Mesendoderm (in vitro differentiated cells): ENCODE measurements at regions not wholly inside any gene's neighbourhood (a gene's known extent, or its start where the extent isn't known, plus 50 kb on each side); places are given as distances from the start of the nearest gene placed in this dataset.
A peak's percentile ranks its signal among the peaks of the same experiment; 100 is the strongest.

ENCODE experiments used
- DNase-seq: peaks from one replicate; pipeline ENCODE4 v3.0.0; 2013
- H2AK5ac ChIP-seq: 2 replicates; pipeline ENCODE4 v1.6.1; 2013; ENCODE audit warnings: low read length, inconsistent platforms
- H2BK120ac ChIP-seq: 2 replicates; pipeline ENCODE4 v1.6.1; 2013; ENCODE audit warnings: low read depth, mild to moderate bottlenecking, low read length, moderate library complexity, mixed read lengths
- H2BK15ac ChIP-seq: replicated peaks from 2 replicates; pipeline ENCODE4 v1.6.1; 2013; ENCODE audit warnings: low read depth, mild to moderate bottlenecking, moderate library complexity
- H2BK5ac ChIP-seq: 2 replicates; pipeline ENCODE4 v1.6.1; 2013; ENCODE audit warnings: low read length, inconsistent platforms
- H3K18ac ChIP-seq: 2 replicates; pipeline ENCODE4 v1.6.1; 2013; ENCODE audit warnings: mild to moderate bottlenecking, low read length, mixed read lengths
- H3K23ac ChIP-seq: one replicate; pipeline ENCODE4 v1.6.1; 2013; ENCODE audit warnings: low read length
- H3K27ac ChIP-seq: 2 replicates; pipeline ENCODE4 v1.5.1; 2013; ENCODE audit warnings: low read depth, mild to moderate bottlenecking, inconsistent platforms, low read length, moderate library complexity
- H3K27me3 ChIP-seq: 2 replicates; pipeline ENCODE4 v1.6.1; 2013; ENCODE audit warnings: low read length, control low read depth, mild to moderate bottlenecking, inconsistent platforms; ENCODE audit not compliant: insufficient read depth, poor library complexity
- H3K36me3 ChIP-seq: 2 replicates; pipeline ENCODE4 v1.6.1; 2013; ENCODE audit warnings: low read length, inconsistent platforms; ENCODE audit not compliant: control insufficient read depth, insufficient read depth
- H3K4ac ChIP-seq: one replicate; pipeline ENCODE4 v1.6.1; 2013; ENCODE audit warnings: low read depth, mild to moderate bottlenecking, low read length, moderate library complexity
- H3K4me1 ChIP-seq: 2 replicates; pipeline ENCODE4 v1.6.1; 2013; ENCODE audit warnings: low read depth, low read length, inconsistent platforms; ENCODE audit not compliant: control insufficient read depth
- H3K4me2 ChIP-seq: 2 replicates; pipeline ENCODE4 v1.6.1; 2013; ENCODE audit warnings: low read length
- H3K4me3 ChIP-seq: 2 replicates; pipeline ENCODE4 v1.5.1; 2013; ENCODE audit warnings: mild to moderate bottlenecking, low read length
- H3K56ac ChIP-seq: one replicate; pipeline ENCODE4 v1.6.1; 2013; ENCODE audit warnings: low read length
- H3K79me1 ChIP-seq: 2 replicates; pipeline ENCODE4 v1.6.1; 2013; ENCODE audit warnings: low read length, inconsistent platforms
- H3K79me2 ChIP-seq: 2 replicates; pipeline ENCODE4 v1.6.1; 2013; ENCODE audit warnings: mild to moderate bottlenecking, low read length; ENCODE audit not compliant: control insufficient read depth, insufficient read depth
- H3K9ac ChIP-seq: 2 replicates; pipeline ENCODE4 v1.6.1; 2013; ENCODE audit warnings: low read length, inconsistent platforms
- H4K5ac ChIP-seq: one replicate; pipeline ENCODE4 v1.6.1; 2013; ENCODE audit warnings: low read length
- H4K8ac ChIP-seq: one replicate; pipeline ENCODE4 v1.6.1; 2013; ENCODE audit warnings: low read depth, mild to moderate bottlenecking, control low read depth, low read length, moderate library complexity
- WGBS: extraction: QIAGEN DNeasy Blood & Tissue Kit; methylation state at CpG from one replicate; pipeline ENCODE4 v1.1.7; 2013; ENCODE audit warnings: low lambda C conversion rate, missing lambda C conversion rate; ENCODE audit not compliant: insufficient coverage; ENCODE audit errors: extremely low coverage; 5-methylcytosine and 5-hydroxymethylcytosine counted together

DNA sequence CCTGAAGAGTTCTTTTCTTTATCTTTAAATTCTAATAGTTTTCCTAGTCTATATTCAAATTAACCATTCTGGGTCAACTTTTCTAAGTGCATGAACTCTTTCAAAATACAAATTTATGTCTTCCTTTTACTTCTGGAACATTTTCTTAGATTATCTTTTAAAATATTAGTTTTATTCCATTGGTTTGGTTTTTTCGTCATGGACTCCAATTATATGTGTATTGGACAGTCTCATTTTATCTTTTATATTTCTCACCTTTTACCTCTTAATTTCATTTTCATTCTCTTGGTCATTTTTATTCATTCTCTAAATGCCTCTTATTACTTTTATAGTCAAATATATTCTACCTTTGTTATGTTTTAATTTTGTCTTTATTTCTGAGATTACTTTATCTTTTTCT is 356.7 kb upstream of the MMS22L start:
- no peak overlapping the region for H3K23ac ChIP-seq
- no peak overlapping the region for H3K4me3 ChIP-seq
- H2BK15ac ChIP-seq, result no peak overlapping the region
- H3K18ac ChIP-seq, result no peak overlapping the region
- DNase-seq, result no peak
- no peaks in the 10 kb centered on the region for H3K4me1 ChIP-seq
- no peak overlapping the region for H2BK120ac ChIP-seq
- H2AK5ac ChIP-seq, result no peak overlapping the region
- no peak overlapping the region for H3K4ac ChIP-seq
- no peak overlapping the region for H3K4me2 ChIP-seq
- no peaks in the 10 kb centered on the region for H3K36me3 ChIP-seq
- WGBS, result no CpG with 5 or more reads among the region's 1 CpG
- H3K79me2 ChIP-seq, result no peaks in the 10 kb centered on the region
- no peak overlapping the region for H3K56ac ChIP-seq
- no peak overlapping the region for H3K27ac ChIP-seq
- no peak overlapping the region for H3K9ac ChIP-seq
- no peak overlapping the region for H4K5ac ChIP-seq
- no peak overlapping the region for H2BK5ac ChIP-seq
- H3K27me3 ChIP-seq, result no peaks in the 10 kb centered on the region
- H3K79me1 ChIP-seq, result no peaks in the 10 kb centered on the region
- no peak overlapping the region for H4K8ac ChIP-seq

DNA sequence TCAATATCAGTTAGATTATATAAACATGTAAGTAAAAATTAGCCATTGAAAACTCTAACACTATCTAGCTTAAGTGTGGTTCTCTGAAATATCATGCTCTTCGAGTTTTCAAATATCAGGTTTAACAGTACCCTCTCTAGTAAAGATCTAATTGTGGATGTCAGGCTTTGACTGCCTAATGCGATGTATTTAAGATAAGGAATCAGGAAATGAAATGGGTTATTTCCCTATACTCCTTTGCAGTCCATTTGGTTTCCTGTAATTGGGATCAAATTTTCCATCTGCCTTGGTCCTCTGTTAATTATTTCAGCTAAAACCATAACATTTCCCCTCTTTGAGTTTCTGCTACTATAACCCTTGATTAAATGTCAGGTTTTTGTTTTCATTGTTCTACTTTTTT is 361.3 kb upstream of the MMS22L start:
- WGBS, result no CpG with 5 or more reads among the region's 2 CpGs
- no peak for DNase-seq

DNA sequence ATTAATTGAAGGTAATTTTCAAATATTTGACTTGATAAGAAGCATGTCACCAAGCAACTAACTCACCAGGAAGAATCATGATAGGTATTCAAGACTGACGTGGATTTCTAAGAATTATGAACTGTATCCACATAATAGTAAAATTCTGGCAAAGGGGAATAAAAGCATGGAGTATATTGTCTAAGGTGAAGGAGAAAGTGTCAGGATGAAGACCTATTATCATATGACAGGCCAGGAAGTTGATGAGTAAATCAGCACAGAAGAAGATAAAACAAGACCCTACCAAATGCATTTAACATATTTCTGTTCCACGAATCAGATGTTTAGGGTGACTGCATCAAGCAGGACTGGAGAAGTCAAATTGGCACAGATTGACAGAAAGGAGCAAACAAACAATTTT is 362.7 kb upstream of the MMS22L start:
- Histone ChIP-seq H3K79me2 (no peaks in the 10 kb centered on the region), H4K5ac (no peak overlapping the region), H3K9ac (no peak overlapping the region), H3K56ac (no peak overlapping the region), H2BK15ac (no peak overlapping the region), H2BK5ac (no peak overlapping the region), H2AK5ac (no peak overlapping the region), H3K4me3 (no peak overlapping the region), H3K18ac (no peak overlapping the region), H3K79me1 (no peaks in the 10 kb centered on the region), H3K23ac (no peak overlapping the region), H3K27me3 (no peaks in the 10 kb centered on the region), H3K36me3 (no peaks in the 10 kb centered on the region), H3K4me1 (no peaks in the 10 kb centered on the region), H3K4ac (no peak overlapping the region), H3K27ac (no peak overlapping the region), H2BK120ac (no peak overlapping the region), H3K4me2 (no peak overlapping the region), H4K8ac (no peak overlapping the region)
- no CpG with 5 or more reads among the region's 2 CpGs for WGBS
- DNase-seq, result no peak

More for the DNA sequence above, 361.3 kb upstream of the MMS22L start:
- Histone ChIP-seq H3K36me3 (no peaks in the 10 kb centered on the region), H3K56ac (no peak overlapping the region), H4K5ac (no peak overlapping the region), H3K79me2 (no peaks in the 10 kb centered on the region), H2AK5ac (no peak overlapping the region), H3K23ac (no peak overlapping the region), H3K9ac (no peak overlapping the region), H2BK120ac (no peak overlapping the region), H4K8ac (no peak overlapping the region), H2BK5ac (no peak overlapping the region), H3K4ac (no peak overlapping the region), H3K79me1 (no peaks in the 10 kb centered on the region), H3K4me3 (no peak overlapping the region), H3K27ac (no peak overlapping the region), H3K4me1 (no peaks in the 10 kb centered on the region), H2BK15ac (no peak overlapping the region), H3K18ac (no peak overlapping the region), H3K27me3 (no peaks in the 10 kb centered on the region), H3K4me2 (no peak overlapping the region)

DNA sequence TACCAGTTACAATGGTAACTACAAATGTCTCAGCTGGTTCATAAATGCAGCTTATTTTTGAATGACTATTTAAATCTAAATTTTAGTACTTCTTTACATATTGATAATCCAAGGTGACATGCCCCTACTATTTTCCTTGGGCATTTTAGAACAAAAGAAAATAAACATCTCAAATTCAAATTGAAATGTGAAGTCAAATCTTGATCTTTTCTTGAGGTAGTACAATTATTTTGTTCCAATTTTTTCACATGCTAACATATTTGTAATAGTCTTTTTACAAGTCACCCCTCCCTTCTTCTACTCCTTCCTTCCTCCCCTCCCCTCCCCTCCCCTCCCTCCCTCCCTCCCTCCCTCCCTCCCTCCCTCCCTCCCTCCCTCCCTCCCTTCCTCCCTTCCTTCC is 370.1 kb upstream of the MMS22L start:
- no peak overlapping the region for H4K8ac ChIP-seq
- H4K5ac ChIP-seq, result no peak overlapping the region
- no peak overlapping the region for H3K27ac ChIP-seq
- DNase-seq, result no peak
- no peak overlapping the region for H2AK5ac ChIP-seq
- no peak overlapping the region for H3K18ac ChIP-seq
- no peak overlapping the region for H3K23ac ChIP-seq
- H3K9ac ChIP-seq, result no peak overlapping the region
- no peak overlapping the region for H2BK15ac ChIP-seq
- no peaks in the 10 kb centered on the region for H3K27me3 ChIP-seq
- no peak overlapping the region for H3K56ac ChIP-seq
- no peaks in the 10 kb centered on the region for H3K4me1 ChIP-seq
- H2BK5ac ChIP-seq, result no peak overlapping the region
- no peak overlapping the region for H3K4ac ChIP-seq
- H2BK120ac ChIP-seq, result no peak overlapping the region
- no peaks in the 10 kb centered on the region for H3K79me2 ChIP-seq
- no peak overlapping the region for H3K4me3 ChIP-seq
- no peaks in the 10 kb centered on the region for H3K36me3 ChIP-seq
- H3K79me1 ChIP-seq, result no peaks in the 10 kb centered on the region
- H3K4me2 ChIP-seq, result no peak overlapping the region

DNA sequence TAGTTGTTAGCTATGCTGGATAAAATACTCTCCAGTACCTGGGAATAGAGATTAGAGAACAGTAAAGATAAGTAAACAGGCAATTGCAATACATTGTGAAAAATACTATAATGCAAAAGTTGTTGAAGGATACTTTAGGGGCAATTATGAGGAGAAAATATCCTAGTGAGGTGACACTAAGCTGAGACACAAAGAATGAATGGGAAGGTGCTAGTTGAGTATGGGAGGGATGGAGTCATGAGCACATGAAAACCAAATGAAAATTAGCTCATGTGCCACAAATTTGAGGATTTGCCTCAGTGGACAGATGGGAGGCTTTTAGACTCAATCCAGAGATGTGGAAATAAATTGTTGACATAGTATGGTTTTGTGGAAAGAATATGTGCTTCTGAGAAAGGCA is 370.5 kb upstream of the MMS22L start:
- Histone ChIP-seq H4K5ac (no peak overlapping the region), H3K18ac (no peak overlapping the region), H2BK5ac (no peak overlapping the region), H4K8ac (no peak overlapping the region), H3K9ac (no peak overlapping the region), H3K79me1 (no peaks in the 10 kb centered on the region), H3K23ac (no peak overlapping the region), H3K36me3 (no peaks in the 10 kb centered on the region), H2BK120ac (no peak overlapping the region), H3K4me2 (no peak overlapping the region), H3K4ac (no peak overlapping the region), H3K4me1 (no peaks in the 10 kb centered on the region), H2BK15ac (no peak overlapping the region), H3K4me3 (no peak overlapping the region), H3K56ac (no peak overlapping the region), H3K27ac (no peak overlapping the region), H3K79me2 (no peaks in the 10 kb centered on the region), H3K27me3 (no peaks in the 10 kb centered on the region), H2AK5ac (no peak overlapping the region)
- DNase-seq, result no peak

DNA sequence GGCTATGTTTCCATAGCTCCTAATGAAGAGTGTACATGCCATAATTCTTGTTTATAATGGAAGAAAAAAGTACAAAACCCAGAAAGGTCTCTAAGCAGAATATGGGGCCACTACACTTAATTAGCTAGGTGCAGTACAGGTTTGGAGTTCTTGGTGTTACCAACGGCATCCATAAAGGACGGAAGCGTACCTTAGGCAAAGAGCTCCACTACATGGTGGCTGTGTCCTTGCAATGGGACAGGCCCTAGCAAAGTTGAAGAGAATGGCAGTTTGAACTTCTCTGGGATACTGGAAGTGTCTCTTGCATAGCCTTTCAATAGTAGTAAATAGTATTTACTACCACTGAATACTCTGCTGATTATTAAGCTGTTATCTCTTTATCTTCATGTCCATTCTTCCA is 371.7 kb upstream of the MMS22L start:
- Histone ChIP-seq H2BK15ac (no peak overlapping the region), H4K8ac (no peak overlapping the region), H3K4ac (no peak overlapping the region), H3K79me2 (no peaks in the 10 kb centered on the region), H2BK5ac (no peak overlapping the region), H2BK120ac (no peak overlapping the region), H3K27ac (no peak overlapping the region), H4K5ac (no peak overlapping the region), H3K4me3 (no peak overlapping the region), H3K27me3 (no peaks in the 10 kb centered on the region), H3K56ac (no peak overlapping the region), H3K36me3 (no peaks in the 10 kb centered on the region), H3K4me1 (no peaks in the 10 kb centered on the region), H2AK5ac (no peak overlapping the region), H3K18ac (no peak overlapping the region), H3K9ac (no peak overlapping the region), H3K23ac (no peak overlapping the region), H3K4me2 (no peak overlapping the region), H3K79me1 (no peaks in the 10 kb centered on the region)
- no CpG with 5 or more reads among the region's 3 CpGs for WGBS
- peak; percentile 7 for DNase-seq
